HL-60 (cell line): ENCODE measurements at regions not wholly inside any gene's neighbourhood (a gene's known extent, or its start where the extent isn't known, plus 50 kb on each side); places are given as distances from the start of the nearest gene placed in this dataset.

Source experiments
- DNase-seq, 2 experiments: peaks; one replicate each; pipeline ENCODE4 v3.0.0-alpha.2; 2010 to 2020; ENCODE audit warnings: low read depth in 1 of 2, low spot score in 1 of 2
- H3K27ac ChIP-seq: fragments of 250-450 bp; sonication (Bioruptor Pico); replicated peaks from 2 replicates; pipeline ENCODE4 v1.5.1; 2020; ENCODE audit warnings: mild to moderate bottlenecking, moderate library complexity
- H3K27me3 ChIP-seq: fragments of 250-450 bp; sonication (Bioruptor Pico); 2 replicates; pipeline ENCODE4 v1.5.1; 2021; ENCODE audit warnings: mild to moderate bottlenecking, moderate library complexity; ENCODE audit not compliant: insufficient read depth, poor library complexity, severe bottlenecking
- H3K4me3 ChIP-seq: replicated peaks from 2 replicates; pipeline ENCODE4 v1.5.1; 2011; ENCODE audit warnings: mild to moderate bottlenecking, control low read depth, low read length; ENCODE audit not compliant: insufficient read depth
- GABPA ChIP-seq: IDR thresholded peaks from 2 replicates; pipeline ENCODE4 v1.6.1; 2012; ENCODE audit warnings: low read depth
- POLR2AphosphoS5 ChIP-seq: IDR thresholded peaks from 2 replicates; pipeline ENCODE4 v1.6.1; 2012; ENCODE audit warnings: low read depth
- SPI1 ChIP-seq: IDR thresholded peaks from 2 replicates; pipeline ENCODE4 v1.6.1; 2012; ENCODE audit warnings: low read depth, mild to moderate bottlenecking, borderline replicate concordance
- TF ChIP-seq, protein P1 (sequence below): IDR thresholded peaks from one replicate; pipeline ENCODE4 v1.5.1; 2011; ENCODE audit warnings: low read length, control low read depth, inconsistent platforms; ENCODE audit not compliant: insufficient read depth
- TF ChIP-seq, protein P2 (sequence below): IDR thresholded peaks from 2 replicates; pipeline ENCODE4 v1.6.1; 2012; ENCODE audit warnings: low read depth; ENCODE audit not compliant: insufficient replicate concordance

DNA sequence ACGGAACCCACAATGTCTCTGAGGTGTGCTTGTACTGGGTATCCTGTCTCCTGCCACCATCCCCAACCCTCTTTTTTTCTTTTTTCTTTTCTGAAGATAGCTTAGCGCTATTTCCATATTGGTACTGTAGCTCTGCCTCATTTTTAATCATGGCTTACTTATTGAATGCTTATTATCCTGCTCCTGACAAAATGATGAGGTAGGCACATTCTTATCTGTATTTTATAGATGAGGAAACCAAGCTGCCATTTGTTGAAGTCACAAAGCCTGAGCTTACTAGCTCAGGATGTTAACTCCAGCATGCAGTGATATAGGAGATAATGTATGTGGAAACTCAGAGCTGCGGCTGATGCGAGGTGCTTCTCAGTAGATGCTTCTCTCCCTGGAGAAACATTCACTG, 61.4 kb upstream of the GPR6 start:
- no peak overlapping the region for H3K27ac ChIP-seq
- H3K4me3 ChIP-seq, result no peak overlapping the region
- DNase-seq, result no peak
- TF ChIP-seq SPI1, result no peak
- TF ChIP-seq, protein P1, sequence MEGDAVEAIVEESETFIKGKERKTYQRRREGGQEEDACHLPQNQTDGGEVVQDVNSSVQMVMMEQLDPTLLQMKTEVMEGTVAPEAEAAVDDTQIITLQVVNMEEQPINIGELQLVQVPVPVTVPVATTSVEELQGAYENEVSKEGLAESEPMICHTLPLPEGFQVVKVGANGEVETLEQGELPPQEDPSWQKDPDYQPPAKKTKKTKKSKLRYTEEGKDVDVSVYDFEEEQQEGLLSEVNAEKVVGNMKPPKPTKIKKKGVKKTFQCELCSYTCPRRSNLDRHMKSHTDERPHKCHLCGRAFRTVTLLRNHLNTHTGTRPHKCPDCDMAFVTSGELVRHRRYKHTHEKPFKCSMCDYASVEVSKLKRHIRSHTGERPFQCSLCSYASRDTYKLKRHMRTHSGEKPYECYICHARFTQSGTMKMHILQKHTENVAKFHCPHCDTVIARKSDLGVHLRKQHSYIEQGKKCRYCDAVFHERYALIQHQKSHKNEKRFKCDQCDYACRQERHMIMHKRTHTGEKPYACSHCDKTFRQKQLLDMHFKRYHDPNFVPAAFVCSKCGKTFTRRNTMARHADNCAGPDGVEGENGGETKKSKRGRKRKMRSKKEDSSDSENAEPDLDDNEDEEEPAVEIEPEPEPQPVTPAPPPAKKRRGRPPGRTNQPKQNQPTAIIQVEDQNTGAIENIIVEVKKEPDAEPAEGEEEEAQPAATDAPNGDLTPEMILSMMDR, result no peak
- no peak for TF ChIP-seq POLR2AphosphoS5
- TF ChIP-seq GABPA, result no peak
- TF ChIP-seq, protein P2, sequence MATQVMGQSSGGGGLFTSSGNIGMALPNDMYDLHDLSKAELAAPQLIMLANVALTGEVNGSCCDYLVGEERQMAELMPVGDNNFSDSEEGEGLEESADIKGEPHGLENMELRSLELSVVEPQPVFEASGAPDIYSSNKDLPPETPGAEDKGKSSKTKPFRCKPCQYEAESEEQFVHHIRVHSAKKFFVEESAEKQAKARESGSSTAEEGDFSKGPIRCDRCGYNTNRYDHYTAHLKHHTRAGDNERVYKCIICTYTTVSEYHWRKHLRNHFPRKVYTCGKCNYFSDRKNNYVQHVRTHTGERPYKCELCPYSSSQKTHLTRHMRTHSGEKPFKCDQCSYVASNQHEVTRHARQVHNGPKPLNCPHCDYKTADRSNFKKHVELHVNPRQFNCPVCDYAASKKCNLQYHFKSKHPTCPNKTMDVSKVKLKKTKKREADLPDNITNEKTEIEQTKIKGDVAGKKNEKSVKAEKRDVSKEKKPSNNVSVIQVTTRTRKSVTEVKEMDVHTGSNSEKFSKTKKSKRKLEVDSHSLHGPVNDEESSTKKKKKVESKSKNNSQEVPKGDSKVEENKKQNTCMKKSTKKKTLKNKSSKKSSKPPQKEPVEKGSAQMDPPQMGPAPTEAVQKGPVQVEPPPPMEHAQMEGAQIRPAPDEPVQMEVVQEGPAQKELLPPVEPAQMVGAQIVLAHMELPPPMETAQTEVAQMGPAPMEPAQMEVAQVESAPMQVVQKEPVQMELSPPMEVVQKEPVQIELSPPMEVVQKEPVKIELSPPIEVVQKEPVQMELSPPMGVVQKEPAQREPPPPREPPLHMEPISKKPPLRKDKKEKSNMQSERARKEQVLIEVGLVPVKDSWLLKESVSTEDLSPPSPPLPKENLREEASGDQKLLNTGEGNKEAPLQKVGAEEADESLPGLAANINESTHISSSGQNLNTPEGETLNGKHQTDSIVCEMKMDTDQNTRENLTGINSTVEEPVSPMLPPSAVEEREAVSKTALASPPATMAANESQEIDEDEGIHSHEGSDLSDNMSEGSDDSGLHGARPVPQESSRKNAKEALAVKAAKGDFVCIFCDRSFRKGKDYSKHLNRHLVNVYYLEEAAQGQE, result no peak
- H3K27me3 ChIP-seq, result no peaks in the 10 kb centered on the region

DNA sequence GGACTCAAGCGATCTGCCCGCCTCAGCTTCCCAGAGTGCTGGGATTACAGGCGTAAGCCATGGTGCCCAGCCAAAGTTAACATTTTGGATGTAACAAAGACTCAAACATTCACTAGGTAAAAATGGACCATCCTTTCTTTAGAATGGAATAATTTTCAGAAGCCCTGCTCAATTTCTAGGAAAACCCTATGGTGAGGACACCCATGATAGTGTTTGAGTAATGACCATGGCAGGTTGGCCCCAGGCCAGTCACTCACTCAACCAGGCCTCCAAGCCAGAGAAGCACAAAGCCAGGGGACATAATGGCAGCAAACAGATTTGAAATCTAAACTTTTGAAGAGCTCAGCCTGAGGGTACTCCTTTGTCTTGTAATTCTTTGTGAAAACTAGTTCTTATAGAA, 59.9 kb upstream of the GPR6 start:
- no peak for TF ChIP-seq GABPA
- Histone ChIP-seq H3K27ac (no peak overlapping the region), H3K27me3 (no peaks in the 10 kb centered on the region)

DNA sequence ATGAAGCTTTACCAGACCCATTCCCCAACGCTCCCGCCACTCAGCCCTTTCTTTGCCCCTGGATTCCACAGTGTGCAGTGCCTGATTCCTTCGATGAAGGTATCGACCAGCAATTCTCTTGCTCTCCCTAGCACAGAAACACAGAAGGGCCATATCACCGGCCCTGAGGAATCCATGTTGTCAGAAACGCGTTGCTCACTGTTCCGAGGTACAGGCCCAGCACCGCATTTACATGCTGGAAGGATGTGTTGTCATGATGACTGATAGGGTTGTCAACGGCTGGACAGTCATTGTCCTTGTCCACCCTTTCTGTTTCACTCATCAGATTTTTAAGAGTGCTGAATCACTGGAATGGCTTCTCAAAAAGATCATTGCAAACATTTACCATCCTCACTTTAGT, 57.2 kb upstream of the GPR6 start:
- no peak for DNase-seq
- Histone ChIP-seq H3K27ac (no peak overlapping the region), H3K27me3 (no peaks in the 10 kb centered on the region), H3K4me3 (no peak overlapping the region)
- no peak for TF ChIP-seq POLR2AphosphoS5
- TF ChIP-seq SPI1, result no peak
- TF ChIP-seq, protein P1, result no peak
- TF ChIP-seq, protein P2, result no peak
- TF ChIP-seq GABPA, result no peak

More for the DNA sequence above, 59.9 kb upstream of the GPR6 start:
- DNase-seq, result no peak
- H3K4me3 ChIP-seq, result no peak overlapping the region

DNA sequence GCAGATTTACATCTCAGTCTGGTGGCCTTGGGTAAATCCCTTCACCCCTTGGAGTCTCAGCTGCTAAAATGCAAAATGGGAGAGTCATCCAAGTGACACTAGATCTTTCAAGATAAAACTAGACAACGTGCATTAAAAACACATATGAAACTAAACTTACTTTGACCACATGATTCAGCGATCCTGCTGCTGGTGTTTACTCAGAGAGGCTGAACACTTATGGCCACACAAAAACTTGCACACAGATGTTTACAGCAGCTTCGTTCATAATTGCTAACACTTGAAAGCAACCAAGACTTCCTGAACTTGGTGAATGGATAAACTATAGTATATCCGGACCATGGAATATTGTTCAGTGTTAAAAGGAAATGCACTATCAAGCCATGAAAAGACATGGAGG, 55.3 kb upstream of the GPR6 start:
- no peak for TF ChIP-seq SPI1
- TF ChIP-seq, protein P2, result no peak
- TF ChIP-seq POLR2AphosphoS5, result no peak
- TF ChIP-seq GABPA, result no peak
- TF ChIP-seq, protein P1, result no peak
- no peak for DNase-seq
- H3K27me3 ChIP-seq, result no peaks in the 10 kb centered on the region
- no peak overlapping the region for H3K27ac ChIP-seq
- H3K4me3 ChIP-seq, result no peak overlapping the region
